NCI-H345 treated with DMSO at 0.1 percent for 48 hours (cell line): ENCODE measurements at regions not wholly inside any gene's neighbourhood (a gene's known extent, or its start where the extent isn't known, plus 50 kb on each side); places are given as distances from the start of the nearest gene placed in this dataset.

Source experiments
- DNase-seq: peaks from one replicate; lab custom pipeline; 2025; ENCODE audit not compliant: unreplicated experiment; lab: John Stamatoyannopoulos, UW

GRCh38 chr15:58294681-58295254 lies 137.0 kb upstream of the LIPC start:
- DNase-seq, result no peak

GRCh38 chr15:58295637-58296215 lies 136.1 kb upstream of the LIPC start:
- DNase-seq, result no peak

- DNase-seq, result no peak
Measured at GRCh38 chr15:58296276-58296675, 135.5 kb upstream of the LIPC start.

- no peak for DNase-seq
Measured at GRCh38 chr15:58297639-58298038, 134.2 kb upstream of the LIPC start.

- DNase-seq, result no peak
Measured at GRCh38 chr15:58298879-58299850, 132.6 kb upstream of the LIPC start.

- DNase-seq, result no peak
Measured at GRCh38 chr15:58302832-58303231, 129.0 kb upstream of the LIPC start.

- DNase-seq, result no peak
Measured at GRCh38 chr15:58303236-58303635, 128.6 kb upstream of the LIPC start.

GRCh38 chr15:58306591-58307312 lies 125.0 kb upstream of the LIPC start:
- no peak for DNase-seq

- DNase-seq, result no peak
Measured at GRCh38 chr15:58307313-58307961, 124.4 kb upstream of the LIPC start.

- DNase-seq, result no peak
Measured at GRCh38 chr15:58308742-58309355, 122.9 kb upstream of the LIPC start.

GRCh38 chr15:58309963-58310928 lies 121.5 kb upstream of the LIPC start:
- DNase-seq, result no peak

GRCh38 chr15:58311556-58311955 lies 120.2 kb upstream of the LIPC start:
- no peak for DNase-seq

GRCh38 chr15:58312031-58312430 lies 119.8 kb upstream of the LIPC start:
- no peak for DNase-seq

GRCh38 chr15:58313304-58313703 lies 118.5 kb upstream of the LIPC start:
- no peak for DNase-seq

- no peak for DNase-seq
Measured at GRCh38 chr15:58313810-58314592, 117.8 kb upstream of the LIPC start.

GRCh38 chr15:58314593-58315216 lies 117.1 kb upstream of the LIPC start:
- no peak for DNase-seq

- DNase-seq, result no peak
Measured at GRCh38 chr15:58318517-58318916, 113.3 kb upstream of the LIPC start.

GRCh38 chr15:58321034-58321433 lies 110.8 kb upstream of the LIPC start:
- no peak for DNase-seq
